Breast epithelium (tissue), 4 donors: ENCODE measurements at regions not wholly inside any gene's neighbourhood (a gene's known extent, or its start where the extent isn't known, plus 50 kb on each side); places are given as distances from the start of the nearest gene placed in this dataset.

Source experiments
- DNase-seq, 2 donors: peaks; one replicate each; pipeline ENCODE4 v3.0.0-alpha.2; 2019; ENCODE audit warnings: low spot score in 2 of 2
- H3K27ac ChIP-seq, 2 donors: fragments of 200-600 bp; sonication (generic) in 1 of 2; one replicate each; pipeline ENCODE4 v1.5.1; 2016 to 2019; ENCODE audit warnings: mild to moderate bottlenecking in 1 of 2
- H3K27me3 ChIP-seq, 2 donors: fragments of 200-600 bp; sonication (generic) in 1 of 2; one replicate each; pipeline versions ENCODE4 v1.5.1 to v1.6.0; 2017 to 2019; ENCODE audit warnings: control low read depth in 1 of 2, mild to moderate bottlenecking in 1 of 2
- H3K36me3 ChIP-seq: fragments of 200-600 bp; one replicate; pipeline ENCODE4 v1.5.1; 2019
- H3K4me1 ChIP-seq, 2 donors: fragments of 200-600 bp; sonication (generic); one replicate each; pipeline ENCODE4 v1.5.1; 2016 to 2019; ENCODE audit warnings: control low read depth in 1 of 2
- H3K4me3 ChIP-seq, 3 donors: fragments of 200-600 bp; sonication (generic); 1 replicate in 2 of 3; 2 replicates in 1 of 3; pipeline ENCODE4 v1.5.1; 2016 to 2019; ENCODE audit warnings: mild to moderate bottlenecking in 3 of 3, moderate library complexity in 2 of 3
- H3K9me3 ChIP-seq, 2 donors: fragments of 200-600 bp; sonication (generic) in 1 of 2; one replicate each; pipeline ENCODE4 v1.5.1; 2016 to 2019; ENCODE audit warnings: control low read depth in 1 of 2
- CTCF ChIP-seq, 3 donors: fragments of 450-650 bp; IDR thresholded peaks; one replicate each; pipeline ENCODE4 v1.5.1; 2016 to 2017; ENCODE audit warnings: antibody characterized with exemption in 3 of 3, mild to moderate bottlenecking in 3 of 3, moderate library complexity in 3 of 3
- POLR2A ChIP-seq: fragments of 450-650 bp; IDR thresholded peaks from one replicate; pipeline ENCODE4 v1.6.1; 2016; ENCODE audit warnings: antibody characterized with exemption, mild to moderate bottlenecking, moderate library complexity
- POLR2AphosphoS5 ChIP-seq, 3 donors: sonication (generic); formaldehyde crosslinking; IDR thresholded peaks; one replicate each; pipeline ENCODE4 v1.6.1; 2017; ENCODE audit warnings: antibody characterized with exemption in 3 of 3
- intact Hi-C: fragments of 100-400 bp; cut with DNase I; formaldehyde crosslinking; loops from one replicate; pipeline ENCODE4 v1.15.1; 2023; ENCODE audit warnings: low total_unique reads

DNA sequence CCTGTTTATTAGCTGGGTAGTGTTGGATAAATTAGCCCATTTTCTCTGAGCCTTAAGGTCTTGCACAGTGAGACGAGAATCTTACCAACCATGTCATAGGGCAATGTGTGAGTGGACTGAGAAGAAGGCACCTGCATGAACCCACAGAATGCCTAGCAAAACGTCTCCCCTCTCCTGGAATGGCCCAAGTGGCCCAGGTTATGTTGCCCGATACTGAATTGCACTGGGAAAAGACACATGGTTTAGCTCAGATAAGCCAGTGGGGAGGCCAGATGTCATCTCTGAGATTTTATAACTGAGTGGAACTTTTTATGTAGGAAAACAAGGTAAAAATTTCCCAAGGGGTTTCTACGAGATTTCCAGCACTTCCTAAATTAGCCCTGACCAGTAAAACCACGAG is 104.7 kb upstream of the IKZF1 start:
- no peaks in the 10 kb centered on the region for H3K4me1 ChIP-seq
- H3K4me3 ChIP-seq = no peak overlapping the region
- no peaks in the 10 kb centered on the region for H3K9me3 ChIP-seq
- intact Hi-C loops = loop anchor here (10.0 kb wide), 1 partner anchor 365 kb away; the partner anchor contains the start of gene DDC
- no peaks in the 10 kb centered on the region for H3K36me3 ChIP-seq
- no peak overlapping the region for H3K27ac ChIP-seq
- no peak for DNase-seq
- TF ChIP-seq CTCF (IDR thresholded peaks at IDR 0.05) = no peak
- TF ChIP-seq POLR2AphosphoS5 (IDR thresholded peaks at IDR 0.05) = no peak
- TF ChIP-seq POLR2A = no peak
- H3K27me3 ChIP-seq = no peaks in the 10 kb centered on the region

GRCh38 chr7:50197549-50197948 is 104.5 kb upstream of the ZPBP start:
- H3K27ac ChIP-seq = no peak overlapping the region
- intact Hi-C loops = no loop called here
- no peak for TF ChIP-seq CTCF (IDR thresholded peaks at IDR 0.05)
- H3K27me3 ChIP-seq = peaks cover 0 to under 1% of the 10 kb centered on the region in 2 donors
- no peaks in the 10 kb centered on the region for H3K4me1 ChIP-seq
- no peak for DNase-seq
- H3K36me3 ChIP-seq = no peaks in the 10 kb centered on the region
- H3K4me3 ChIP-seq = no peak overlapping the region
- H3K9me3 ChIP-seq = no peaks in the 10 kb centered on the region

DNA sequence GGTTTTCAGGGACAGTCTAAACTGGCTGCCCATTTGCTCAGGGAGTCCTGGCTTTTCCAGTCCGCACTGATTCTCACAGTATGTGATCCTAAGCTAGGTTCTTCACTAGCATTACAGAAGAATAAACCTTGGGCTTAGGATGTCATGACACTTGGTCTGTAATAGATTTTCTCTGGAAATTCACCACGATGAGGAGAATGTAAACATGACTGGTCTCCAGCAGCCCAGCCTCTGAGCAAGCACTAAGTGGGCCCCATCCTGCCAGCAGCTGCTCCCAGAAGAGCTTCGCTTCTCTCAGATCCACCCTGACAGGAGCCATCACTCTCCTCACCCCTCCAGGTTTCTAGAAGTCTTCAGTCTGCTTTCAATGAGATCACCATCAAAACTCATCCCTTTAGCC is 103.7 kb upstream of the ZPBP start:
- no peak overlapping the region for H3K4me3 ChIP-seq
- H3K9me3 ChIP-seq = no peaks in the 10 kb centered on the region
- TF ChIP-seq POLR2AphosphoS5 (IDR thresholded peaks at IDR 0.05) (no peak), CTCF (IDR thresholded peaks at IDR 0.05) (no peak), POLR2A (no peak)
- DNase-seq = no peak
- no peaks in the 10 kb centered on the region for H3K4me1 ChIP-seq
- H3K27ac ChIP-seq = no peak overlapping the region
- intact Hi-C loops = no loop called here
- H3K36me3 ChIP-seq = no peaks in the 10 kb centered on the region
- H3K27me3 ChIP-seq = peaks cover 0 to 5% of the 10 kb centered on the region in 2 donors

GRCh38 chr7:50190776-50191175 is 97.7 kb upstream of the ZPBP start:
- TF ChIP-seq POLR2AphosphoS5 (IDR thresholded peaks at IDR 0.05) = no peak
- TF ChIP-seq CTCF (IDR thresholded peaks at IDR 0.05) = no peak
- TF ChIP-seq POLR2A = no peak
- H3K4me1 ChIP-seq = no peaks in the 10 kb centered on the region
- H3K4me3 ChIP-seq = no peak overlapping the region
- no peak overlapping the region for H3K27ac ChIP-seq
- H3K9me3 ChIP-seq = no peaks in the 10 kb centered on the region
- no peaks in the 10 kb centered on the region for H3K36me3 ChIP-seq
- intact Hi-C loops = no loop called here
- DNase-seq = no peak
- peaks cover 0 to 8% of the 10 kb centered on the region in 2 donors for H3K27me3 ChIP-seq

DNA sequence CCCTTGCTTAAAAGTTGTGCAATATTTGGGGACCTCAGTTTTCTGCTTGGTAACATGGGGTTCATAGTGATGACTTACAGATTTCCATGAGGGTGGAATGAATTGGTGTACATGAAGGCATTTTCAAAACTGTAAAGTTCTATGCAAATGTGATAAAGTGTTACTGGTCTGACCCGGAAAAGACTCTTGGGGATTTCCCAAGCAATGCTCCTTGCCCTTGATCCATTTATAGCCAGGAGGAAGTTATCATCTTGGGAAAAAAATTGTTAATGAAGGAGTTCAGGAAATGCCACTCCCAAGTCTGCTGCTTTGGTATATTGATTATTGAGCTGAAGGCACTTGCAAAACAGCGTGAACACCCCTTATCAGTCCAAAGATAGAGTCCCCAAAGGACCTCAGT is 96.3 kb upstream of the ZPBP start:
- Histone ChIP-seq H3K27ac (no peak overlapping the region), H3K4me3 (no peak overlapping the region), H3K36me3 (no peaks in the 10 kb centered on the region), H3K27me3 (peaks cover 0 to 8% of the 10 kb centered on the region in 2 donors), H3K9me3 (no peaks in the 10 kb centered on the region), H3K4me1 (no peaks in the 10 kb centered on the region)
- intact Hi-C loops = no loop called here
- no peak for TF ChIP-seq POLR2A
- TF ChIP-seq POLR2AphosphoS5 (IDR thresholded peaks at IDR 0.05) = no peak
- TF ChIP-seq CTCF (IDR thresholded peaks at IDR 0.05) = no peak
- DNase-seq = no peak
